Stimulated activated CD4-positive, alpha-beta T cell treated with anti-CD3 and anti-CD28 coated beads, Interleukin-2, amount 100 ng/mL, for 48 hours (primary cell): ENCODE measurements at regions not wholly inside any gene's neighbourhood (a gene's known extent, or its start where the extent isn't known, plus 50 kb on each side); places are given as distances from the start of the nearest gene placed in this dataset.
"Not testable (repeated sequence)": the region's sequence is repeated elsewhere in the genome, so short reads cannot be mapped to it uniquely, and the experiment has no call there.

Experiments
- DNase-seq, 2 donors: peaks; one replicate each; pipeline ENCODE4 v3.0.0-alpha.2; 2020

GRCh38 chr16:31975826-31976419 lies 102.3 kb downstream of the ZNF267 start:
- DNase-seq = not testable (repeated sequence)

DNA sequence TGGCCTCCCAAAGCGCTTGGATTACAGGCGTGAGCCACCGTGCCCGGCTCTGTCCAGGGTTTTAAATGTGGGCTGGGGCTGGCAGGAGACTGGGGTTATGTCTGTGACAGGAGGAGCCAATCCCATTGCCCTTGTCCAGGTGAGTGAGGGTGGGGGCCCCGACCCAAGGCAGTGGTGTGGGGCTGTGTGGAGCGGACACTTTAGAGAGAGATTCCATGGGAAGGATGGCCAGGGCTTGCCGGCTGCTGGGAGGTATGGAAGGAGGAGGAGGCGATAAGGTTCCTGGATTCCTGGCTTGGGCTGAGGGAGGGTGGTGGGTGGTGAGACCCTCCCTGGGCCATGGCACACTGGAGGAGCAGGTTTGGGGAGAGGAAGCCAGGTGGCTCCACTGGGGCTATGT lies 104.9 kb downstream of the ZNF267 start:
- DNase-seq = not testable (repeated sequence)

- DNase-seq = not testable (repeated sequence)
Measured at GRCh38 chr16:31981739-31982138, 108.1 kb downstream of the ZNF267 start.

- not testable (repeated sequence) for DNase-seq
Measured at GRCh38 chr16:31982986-31983385, 109.4 kb downstream of the ZNF267 start.

DNA sequence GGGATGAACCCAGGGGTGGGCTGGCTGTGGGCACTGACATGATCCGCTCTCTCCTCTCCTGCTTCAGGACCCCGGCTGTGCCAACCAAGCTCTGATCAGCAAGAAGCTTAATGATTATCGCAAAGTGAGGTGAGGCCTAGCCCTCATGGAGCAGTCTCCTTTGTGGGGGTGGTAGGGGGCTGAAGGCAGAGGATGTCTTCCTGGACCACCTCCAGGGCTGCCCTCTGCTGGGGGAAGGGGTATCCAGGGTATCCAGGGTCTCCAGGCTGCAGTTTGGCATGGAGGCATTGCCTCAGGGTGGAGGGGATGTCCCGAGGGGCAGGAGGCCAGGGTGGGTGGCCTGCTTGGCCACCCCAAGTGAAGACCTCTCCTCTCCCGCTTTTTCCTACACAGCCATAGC lies 110.1 kb downstream of the ZNF267 start:
- not testable (repeated sequence) for DNase-seq

DNA sequence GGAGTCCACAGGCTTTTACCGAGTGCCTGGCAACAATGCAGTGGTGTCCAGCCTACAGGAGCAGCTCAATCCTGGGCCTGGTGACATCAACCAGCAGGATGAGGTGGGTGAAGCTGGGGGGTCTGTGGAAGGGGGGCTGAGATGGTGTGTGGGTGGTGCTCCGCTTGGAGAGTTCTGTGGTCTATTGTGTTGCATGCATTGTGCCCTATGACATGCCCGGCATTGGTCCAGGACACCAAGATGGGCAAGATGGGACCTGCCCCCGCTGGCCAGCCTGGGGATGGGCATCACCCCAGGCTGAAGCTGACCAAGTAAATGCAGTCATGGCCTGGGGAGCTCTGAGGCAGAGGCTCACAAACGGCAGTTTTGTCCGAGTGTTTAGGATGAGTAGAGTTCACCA lies 113.3 kb downstream of the ZNF267 start:
- not testable (repeated sequence) for DNase-seq

- peak; percentile 40 to 53 for DNase-seq
Measured at GRCh38 chr16:31988595-31989581, 115.3 kb downstream of the ZNF267 start.

GRCh38 chr16:31990261-31990660 lies 116.7 kb downstream of the ZNF267 start:
- DNase-seq = not testable (repeated sequence)

- DNase-seq = not testable (repeated sequence)
Measured at GRCh38 chr16:31990980-31991379, 117.4 kb downstream of the ZNF267 start.

DNA sequence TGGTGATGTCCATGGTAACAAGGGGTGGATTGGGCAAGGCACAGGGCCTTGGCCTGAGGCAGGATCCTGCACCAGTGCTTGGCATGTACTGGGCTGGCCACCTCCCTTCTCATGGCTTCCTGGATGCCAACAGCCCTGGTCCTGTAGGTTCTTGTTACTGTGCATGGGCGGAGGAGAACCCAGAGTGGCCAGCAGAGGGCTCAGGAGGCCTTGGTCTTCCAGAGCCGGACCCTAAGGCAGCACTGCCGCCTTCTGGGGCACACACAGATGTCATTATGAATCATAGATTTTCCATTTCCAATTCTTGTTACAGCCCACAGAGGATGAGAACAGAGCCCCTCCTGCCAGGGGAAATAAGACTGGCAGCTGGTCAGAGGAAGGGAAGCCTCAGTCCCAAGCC lies 122.7 kb downstream of the ZNF267 start:
- DNase-seq = peak in 1 of 2 donors; percentile 7

- not testable (repeated sequence) for DNase-seq
Measured at GRCh38 chr16:32002496-32002895, 128.9 kb downstream of the ZNF267 start.

DNA sequence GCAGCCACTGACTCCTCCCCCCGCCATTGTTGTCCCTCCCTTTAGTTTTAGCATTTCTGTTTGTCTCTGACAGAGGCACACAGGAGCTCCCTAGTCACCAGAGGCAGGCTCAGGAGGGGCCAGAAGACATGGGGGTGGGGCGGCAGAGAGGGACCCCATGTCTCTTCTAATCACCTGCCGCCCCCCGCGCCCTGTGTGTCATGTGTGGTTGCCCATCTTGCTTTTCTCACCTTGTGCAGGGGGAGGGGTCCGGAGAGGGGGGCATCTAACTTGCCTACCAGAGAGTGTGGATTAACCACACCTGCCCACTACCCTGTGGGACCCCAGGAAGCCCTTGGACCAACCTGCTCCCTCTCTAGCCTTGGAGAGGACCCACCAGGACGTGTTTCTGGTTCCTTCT lies 130.2 kb downstream of the ZNF267 start:
- DNase-seq = not testable (repeated sequence)

GRCh38 chr16:32038783-32039496 lies 165.3 kb downstream of the ZNF267 start:
- DNase-seq = peak; percentile 1 to 8

- not testable (repeated sequence) for DNase-seq
Measured at GRCh38 chr16:32039919-32040318, 166.3 kb downstream of the ZNF267 start.

GRCh38 chr16:32066016-32066651 lies 187.0 kb upstream of the TP53TG3D start:
- not testable (repeated sequence) for DNase-seq

GRCh38 chr16:32071586-32071985 lies 181.5 kb upstream of the TP53TG3D start:
- not testable (repeated sequence) for DNase-seq

DNA sequence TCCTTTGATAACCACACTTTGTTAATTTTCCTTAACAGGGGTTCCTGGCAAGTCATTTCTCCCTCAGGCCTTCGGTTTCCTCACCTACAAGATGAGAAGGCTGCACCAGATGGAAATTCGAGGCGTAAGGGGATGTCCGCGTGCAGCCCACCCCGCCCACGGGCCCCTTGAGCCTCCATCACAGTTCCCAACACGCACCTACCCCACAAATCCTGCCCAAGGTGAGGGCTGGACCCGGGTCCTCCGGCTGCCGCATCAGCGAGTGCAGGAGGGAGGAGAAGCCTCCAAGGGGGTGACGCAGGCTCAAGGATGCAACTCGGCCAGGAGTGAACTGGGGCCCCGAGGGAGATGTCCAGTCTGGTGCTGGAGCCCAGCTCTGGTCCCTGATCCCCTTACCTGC lies 169.2 kb upstream of the TP53TG3D start:
- not testable (repeated sequence) for DNase-seq

GRCh38 chr16:32084656-32085401 lies 168.3 kb upstream of the TP53TG3D start:
- not testable (repeated sequence) for DNase-seq

- DNase-seq = peak in 1 of 2 donors; percentile 37
Measured at GRCh38 chr16:32085438-32086141, 167.5 kb upstream of the TP53TG3D start.

- DNase-seq = not testable (repeated sequence)
Measured at GRCh38 chr16:32115562-32115961, 137.5 kb upstream of the TP53TG3D start.

DNA sequence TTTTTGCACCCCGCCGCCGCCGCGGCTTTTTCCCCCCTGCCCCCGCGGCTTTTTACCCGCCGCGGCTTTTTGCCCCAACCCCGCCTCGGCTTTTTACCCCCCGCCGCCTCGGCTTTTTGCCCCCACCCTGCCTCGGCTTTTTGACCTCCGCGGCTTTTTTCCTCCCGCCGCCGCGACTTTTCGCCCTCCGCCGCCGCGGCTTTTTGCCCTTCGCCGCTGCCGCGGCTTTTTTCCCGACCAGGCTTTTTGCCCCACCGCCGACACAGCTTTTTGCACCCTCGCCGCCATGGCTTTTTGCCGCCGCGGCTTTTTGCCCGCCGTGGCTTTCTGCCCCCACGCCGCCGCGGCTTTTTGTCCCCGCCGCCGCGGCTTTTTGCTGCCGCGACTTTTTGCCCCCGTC lies 137.0 kb upstream of the TP53TG3D start:
- no peak for DNase-seq
